Kidney epithelial cell (primary cell): ENCODE measurements at regions not wholly inside any gene's neighbourhood (a gene's known extent, or its start where the extent isn't known, plus 50 kb on each side); places are given as distances from the start of the nearest gene placed in this dataset.
A peak's percentile ranks its signal among the peaks of the same experiment; 100 is the strongest.

Source experiments
- DNase-seq: peaks from one replicate; pipeline ENCODE4 v3.0.0-alpha.2; 2010; ENCODE audit warnings: low read depth
- H3K27me3 ChIP-seq: 2 replicates; pipeline ENCODE4 v1.6.0; 2011; ENCODE audit warnings: low read length; ENCODE audit not compliant: control insufficient read depth, insufficient read depth
- H3K36me3 ChIP-seq: 2 replicates; pipeline ENCODE4 v1.5.1; 2011; ENCODE audit warnings: low read length; ENCODE audit not compliant: control insufficient read depth, insufficient read depth
- H3K4me3 ChIP-seq: 2 replicates; pipeline ENCODE4 v1.5.1; 2011; ENCODE audit warnings: low read depth, mild to moderate bottlenecking, control low read depth, low read length
- TF ChIP-seq, protein P1 (sequence below): IDR thresholded peaks from 2 replicates; pipeline ENCODE4 v1.5.1; 2011; ENCODE audit warnings: mild to moderate bottlenecking, moderate library complexity, low read length, control low read depth, inconsistent platforms; ENCODE audit not compliant: insufficient read depth, poor library complexity, severe bottlenecking

GRCh38 chr2:183859129-183859528 lies 734.9 kb downstream of the NUP35 start:
- no peak for DNase-seq
- TF ChIP-seq, protein P1, sequence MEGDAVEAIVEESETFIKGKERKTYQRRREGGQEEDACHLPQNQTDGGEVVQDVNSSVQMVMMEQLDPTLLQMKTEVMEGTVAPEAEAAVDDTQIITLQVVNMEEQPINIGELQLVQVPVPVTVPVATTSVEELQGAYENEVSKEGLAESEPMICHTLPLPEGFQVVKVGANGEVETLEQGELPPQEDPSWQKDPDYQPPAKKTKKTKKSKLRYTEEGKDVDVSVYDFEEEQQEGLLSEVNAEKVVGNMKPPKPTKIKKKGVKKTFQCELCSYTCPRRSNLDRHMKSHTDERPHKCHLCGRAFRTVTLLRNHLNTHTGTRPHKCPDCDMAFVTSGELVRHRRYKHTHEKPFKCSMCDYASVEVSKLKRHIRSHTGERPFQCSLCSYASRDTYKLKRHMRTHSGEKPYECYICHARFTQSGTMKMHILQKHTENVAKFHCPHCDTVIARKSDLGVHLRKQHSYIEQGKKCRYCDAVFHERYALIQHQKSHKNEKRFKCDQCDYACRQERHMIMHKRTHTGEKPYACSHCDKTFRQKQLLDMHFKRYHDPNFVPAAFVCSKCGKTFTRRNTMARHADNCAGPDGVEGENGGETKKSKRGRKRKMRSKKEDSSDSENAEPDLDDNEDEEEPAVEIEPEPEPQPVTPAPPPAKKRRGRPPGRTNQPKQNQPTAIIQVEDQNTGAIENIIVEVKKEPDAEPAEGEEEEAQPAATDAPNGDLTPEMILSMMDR = no peak
- Histone ChIP-seq H3K27me3 (no peaks in the 10 kb centered on the region), H3K4me3 (no peak overlapping the region), H3K36me3 (no peaks in the 10 kb centered on the region)

GRCh38 chr2:183866666-183867065 lies 731.7 kb upstream of the ZNF804A start:
- no peaks in the 10 kb centered on the region for H3K36me3 ChIP-seq
- H3K27me3 ChIP-seq = no peaks in the 10 kb centered on the region
- TF ChIP-seq, protein P1 = no peak
- DNase-seq = no peak
- H3K4me3 ChIP-seq = no peak overlapping the region

DNA sequence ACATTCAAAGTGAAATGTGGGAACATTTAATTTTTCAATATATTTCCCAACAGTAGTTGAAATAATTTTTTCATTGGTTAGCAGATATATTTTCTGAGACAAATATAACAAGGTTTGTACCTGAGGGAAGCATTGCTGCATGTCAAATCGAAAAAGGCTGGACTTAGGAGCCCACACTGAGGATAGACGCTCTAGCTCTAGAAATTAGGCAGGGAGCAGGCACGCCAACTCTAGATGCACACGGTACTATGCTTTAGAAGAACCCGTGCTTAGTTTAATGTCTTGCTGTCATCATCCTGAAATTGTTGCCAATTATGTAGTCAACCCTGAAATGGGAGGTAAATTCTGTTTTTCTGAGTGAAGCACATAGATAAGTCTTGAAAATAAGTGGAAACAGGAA lies 731.1 kb upstream of the ZNF804A start:
- TF ChIP-seq, protein P1 = no peak
- Histone ChIP-seq H3K4me3 (no peak overlapping the region), H3K27me3 (no peaks in the 10 kb centered on the region), H3K36me3 (no peaks in the 10 kb centered on the region)
- DNase-seq = no peak

DNA sequence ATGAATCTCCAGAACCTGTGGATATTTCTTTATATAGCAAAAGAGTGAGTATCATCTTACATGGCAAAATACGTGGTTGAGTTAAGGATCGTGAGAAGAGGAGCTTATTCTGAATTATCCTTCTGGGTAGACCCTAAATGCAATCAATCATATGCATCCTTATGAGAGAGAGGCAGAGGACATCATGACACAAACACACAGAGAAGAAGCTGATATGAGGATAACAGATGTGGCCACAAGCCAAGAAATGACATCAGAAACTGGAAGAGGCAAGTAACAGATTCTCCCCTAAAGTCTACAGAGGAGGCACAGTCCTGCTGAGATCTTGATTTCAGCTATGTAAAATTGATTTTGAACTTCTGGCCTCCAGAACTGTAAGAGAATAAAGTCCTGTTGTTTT lies 730.2 kb upstream of the ZNF804A start:
- no peaks in the 10 kb centered on the region for H3K36me3 ChIP-seq
- no peak for DNase-seq
- TF ChIP-seq, protein P1 = no peak
- no peak overlapping the region for H3K4me3 ChIP-seq
- no peaks in the 10 kb centered on the region for H3K27me3 ChIP-seq

DNA sequence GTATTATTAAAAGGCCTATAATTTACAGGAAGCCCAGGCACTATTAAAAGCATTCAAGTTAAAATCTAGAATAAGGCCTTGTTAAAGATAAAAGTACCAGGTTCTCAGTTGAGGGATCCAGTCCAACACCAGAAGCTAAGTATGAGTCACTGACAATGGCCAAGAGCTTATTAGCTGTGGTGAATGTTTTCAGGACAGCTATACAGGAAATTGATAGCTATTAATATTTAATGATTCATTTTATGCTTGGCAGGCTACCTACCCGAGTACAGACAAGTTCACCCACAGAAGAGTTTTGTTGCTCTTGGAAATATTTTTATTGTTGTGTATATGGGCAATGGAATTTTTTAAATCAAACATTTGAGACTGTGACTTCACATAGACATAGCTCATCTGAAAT lies 729.6 kb upstream of the ZNF804A start:
- Histone ChIP-seq H3K36me3 (no peaks in the 10 kb centered on the region), H3K4me3 (no peak overlapping the region), H3K27me3 (no peaks in the 10 kb centered on the region)
- TF ChIP-seq, protein P1 = no peak
- DNase-seq = peak; percentile 10

DNA sequence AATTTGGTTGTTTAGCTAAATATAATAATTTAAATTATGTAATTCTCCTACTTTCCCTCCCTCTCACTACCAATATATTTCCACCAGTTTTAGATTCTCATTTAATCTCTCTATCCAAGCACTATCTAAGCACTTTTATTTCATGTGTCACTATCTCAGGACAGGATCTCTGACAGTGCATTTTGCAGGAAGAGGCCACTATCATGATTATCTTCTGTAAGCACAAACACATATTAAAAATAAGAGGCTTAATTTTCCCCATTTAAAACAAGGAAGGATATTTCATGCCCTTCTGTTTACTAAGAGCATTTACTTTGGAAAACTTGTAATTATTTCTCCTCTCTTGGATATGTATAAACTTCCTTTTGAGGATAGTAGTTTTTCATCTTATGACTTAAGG lies 726.2 kb upstream of the ZNF804A start:
- no peak overlapping the region for H3K4me3 ChIP-seq
- DNase-seq = no peak
- TF ChIP-seq, protein P1 = no peak

More for the DNA sequence above, 726.2 kb upstream of the ZNF804A start:
- Histone ChIP-seq H3K36me3 (no peaks in the 10 kb centered on the region), H3K27me3 (no peaks in the 10 kb centered on the region)
